Prostate gland (tissue), 2 donors: ENCODE measurements at regions not wholly inside any gene's neighbourhood (a gene's known extent, or its start where the extent isn't known, plus 50 kb on each side); places are given as distances from the start of the nearest gene placed in this dataset.

Experiments used
- POLR2A ChIP-seq: fragments of 450-650 bp; IDR thresholded peaks from one replicate; pipeline ENCODE4 v1.6.1; 2016; ENCODE audit warnings: antibody characterized with exemption, mild to moderate bottlenecking
- POLR2AphosphoS5 ChIP-seq: sonication (generic); formaldehyde crosslinking; IDR thresholded peaks from one replicate; pipeline ENCODE4 v1.6.1; 2017; ENCODE audit warnings: antibody characterized with exemption
- TF ChIP-seq, protein P1 (sequence below), 4 experiments: fragments of 200-600 bp in 2 of 4; fragments of 450-650 bp in 2 of 4; sonication (generic) in 2 of 4; IDR thresholded peaks; 1 replicate in 3 of 4; 2 replicates in 1 of 4; pipeline ENCODE4 v1.5.1; 2016 to 2019; ENCODE audit warnings: antibody characterized with exemption in 4 of 4, mild to moderate bottlenecking in 2 of 4, moderate library complexity in 2 of 4

DNA sequence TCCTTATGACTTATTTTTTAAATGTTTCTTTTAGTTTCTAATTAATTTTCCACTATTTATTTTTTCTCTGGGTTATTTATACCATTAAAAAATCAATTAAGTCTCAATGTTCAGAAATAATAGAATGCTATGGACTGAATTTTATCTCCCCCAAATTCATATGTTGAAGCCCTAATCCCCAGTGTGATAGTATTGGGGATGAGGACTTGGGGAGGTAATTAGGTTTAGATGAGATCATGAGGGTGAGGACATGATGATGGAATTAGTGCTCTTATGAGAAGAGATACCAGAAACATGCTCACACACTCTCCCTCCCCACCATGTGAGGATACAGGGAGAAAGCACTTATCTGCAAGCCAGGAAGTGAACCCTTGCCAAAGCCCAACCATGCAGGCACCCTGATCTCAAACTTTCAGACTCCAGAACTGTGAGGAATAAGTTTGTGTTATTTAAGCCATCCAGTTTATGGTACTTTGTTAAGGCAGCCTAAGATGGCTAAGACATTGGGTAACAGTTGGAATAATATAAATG, 202.6 kb downstream of the MDFIC start:
- TF ChIP-seq, protein P1, sequence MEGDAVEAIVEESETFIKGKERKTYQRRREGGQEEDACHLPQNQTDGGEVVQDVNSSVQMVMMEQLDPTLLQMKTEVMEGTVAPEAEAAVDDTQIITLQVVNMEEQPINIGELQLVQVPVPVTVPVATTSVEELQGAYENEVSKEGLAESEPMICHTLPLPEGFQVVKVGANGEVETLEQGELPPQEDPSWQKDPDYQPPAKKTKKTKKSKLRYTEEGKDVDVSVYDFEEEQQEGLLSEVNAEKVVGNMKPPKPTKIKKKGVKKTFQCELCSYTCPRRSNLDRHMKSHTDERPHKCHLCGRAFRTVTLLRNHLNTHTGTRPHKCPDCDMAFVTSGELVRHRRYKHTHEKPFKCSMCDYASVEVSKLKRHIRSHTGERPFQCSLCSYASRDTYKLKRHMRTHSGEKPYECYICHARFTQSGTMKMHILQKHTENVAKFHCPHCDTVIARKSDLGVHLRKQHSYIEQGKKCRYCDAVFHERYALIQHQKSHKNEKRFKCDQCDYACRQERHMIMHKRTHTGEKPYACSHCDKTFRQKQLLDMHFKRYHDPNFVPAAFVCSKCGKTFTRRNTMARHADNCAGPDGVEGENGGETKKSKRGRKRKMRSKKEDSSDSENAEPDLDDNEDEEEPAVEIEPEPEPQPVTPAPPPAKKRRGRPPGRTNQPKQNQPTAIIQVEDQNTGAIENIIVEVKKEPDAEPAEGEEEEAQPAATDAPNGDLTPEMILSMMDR (IDR thresholded peaks at IDR 0.05), result no peak
- TF ChIP-seq POLR2A, result no peak
- TF ChIP-seq POLR2AphosphoS5, result no peak
